Peyer's patch (tissue), 4 donors: ENCODE measurements at regions not wholly inside any gene's neighbourhood (a gene's known extent, or its start where the extent isn't known, plus 50 kb on each side); places are given as distances from the start of the nearest gene placed in this dataset.

Experiments used
- CTCF ChIP-seq, 6 experiments: fragments of 450-650 bp in 4 of 6; fragments of 200-600 bp in 2 of 6; sonication (generic) in 1 of 6; IDR thresholded peaks; one replicate each; pipeline ENCODE4 v1.5.1; 2017 to 2019; ENCODE audit warnings: antibody characterized with exemption in 6 of 6, mild to moderate bottlenecking in 3 of 6, moderate library complexity in 1 of 6
- POLR2A ChIP-seq, 2 donors: fragments of 450-650 bp; IDR thresholded peaks; one replicate each; pipeline ENCODE4 v1.5.1; 2017; ENCODE audit warnings: antibody characterized with exemption in 2 of 2, mild to moderate bottlenecking in 2 of 2, moderate library complexity in 2 of 2

- TF ChIP-seq CTCF (IDR thresholded peaks at IDR 0.05) (no peak), POLR2A (IDR thresholded peaks at IDR 0.05) (no peak)
Observed at GRCh38 chr3:165643425-165643824, 193.8 kb downstream of the BCHE start.
